PFSK-1 (cell line): ENCODE measurements at regions not wholly inside any gene's neighbourhood (a gene's known extent, or its start where the extent isn't known, plus 50 kb on each side); places are given as distances from the start of the nearest gene placed in this dataset.

Source experiments
- FOXP2 ChIP-seq: optimal IDR thresholded peaks from 2 replicates; pipeline ENCODE3; 2011; ENCODE audit warnings: borderline replicate concordance, control low read depth, inconsistent platforms; ENCODE audit not compliant: insufficient read depth; ENCODE audit errors: extremely low read length, extremely low read depth
- POLR2AphosphoS5 ChIP-seq: IDR thresholded peaks from 2 replicates; pipeline ENCODE4 v1.6.1; 2012; ENCODE audit warnings: low read depth, mild to moderate bottlenecking, control low read depth, low read length, moderate library complexity
- REST ChIP-seq, 2 experiments: IDR thresholded peaks; 2 replicates each; pipeline versions ENCODE4 v1.6.1 to v1.8.0; 2011 to 2012; ENCODE audit warnings: low read depth in 2 of 2, low read length in 2 of 2, control low read depth in 1 of 2, inconsistent platforms in 1 of 2, mild to moderate bottlenecking in 1 of 2, moderate library complexity in 1 of 2; ENCODE audit not compliant: insufficient read depth in 1 of 2
- SIN3A ChIP-seq: IDR thresholded peaks from 2 replicates; pipeline ENCODE4 v1.6.1; 2012; ENCODE audit warnings: mild to moderate bottlenecking, low read length, moderate library complexity, borderline replicate concordance; ENCODE audit not compliant: insufficient read depth
- TAF1 ChIP-seq: IDR thresholded peaks from 2 replicates; pipeline ENCODE4 v1.6.1; 2012; ENCODE audit warnings: low read length, control low read depth, borderline replicate concordance; ENCODE audit not compliant: insufficient read depth

- TF ChIP-seq POLR2AphosphoS5 (no peak), TAF1 (no peak), FOXP2 (no peak), SIN3A (no peak), REST (IDR thresholded peaks at IDR 0.05; ENCODE audit: insufficient read depth in 1 of 2, low read depth in 2 of 2, low read length in 2 of 2) (no peak)
Observed at GRCh38 chr18:60508108-60508507, 135.5 kb upstream of the MC4R start.
